AG09309 (cell line): ENCODE measurements at regions not wholly inside any gene's neighbourhood (a gene's known extent, or its start where the extent isn't known, plus 50 kb on each side); places are given as distances from the start of the nearest gene placed in this dataset.

Experiments used
- DNase-seq: peaks from one replicate; pipeline ENCODE4 v3.0.0-alpha.2; 2010; ENCODE audit warnings: low read depth
- H3K4me3 ChIP-seq: 2 replicates; pipeline ENCODE4 v1.5.1; 2011; ENCODE audit warnings: mild to moderate bottlenecking, low read depth, low read length, moderate library complexity; ENCODE audit not compliant: control insufficient read depth
- CTCF ChIP-seq: IDR thresholded peaks from 2 replicates; pipeline ENCODE4 v1.5.1; 2011; ENCODE audit warnings: mild to moderate bottlenecking, low read depth, low read length, inconsistent platforms; ENCODE audit not compliant: insufficient read depth, control insufficient read depth; ENCODE audit errors: missing control alignments

- H3K4me3 ChIP-seq, result no peak overlapping the region
- no peak for TF ChIP-seq CTCF
- DNase-seq, result no peak
Observed at GRCh38 chr16:73432850-73433730, 385.2 kb upstream of the ZFHX3 start.

DNA sequence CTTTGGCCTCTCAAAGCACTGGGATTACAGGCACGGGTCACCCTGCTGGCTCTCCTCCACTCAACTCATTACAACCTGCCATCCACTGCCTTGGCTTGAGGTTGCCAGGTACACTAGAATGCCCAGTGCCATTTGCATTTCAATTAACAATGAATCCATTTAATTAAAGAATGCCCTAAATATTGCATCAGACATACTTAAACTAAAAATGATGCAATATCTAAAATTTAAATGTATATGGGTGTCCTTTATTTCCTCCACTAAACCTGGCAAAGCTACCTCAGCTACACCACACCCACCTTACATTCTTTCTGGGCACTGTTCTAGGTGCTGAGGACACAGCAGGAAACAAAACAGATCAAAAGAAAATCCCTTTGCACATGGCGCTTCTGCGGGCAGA, 382.2 kb upstream of the ZFHX3 start:
- no peak overlapping the region for H3K4me3 ChIP-seq
- no peak for TF ChIP-seq CTCF
- DNase-seq, result no peak

DNA sequence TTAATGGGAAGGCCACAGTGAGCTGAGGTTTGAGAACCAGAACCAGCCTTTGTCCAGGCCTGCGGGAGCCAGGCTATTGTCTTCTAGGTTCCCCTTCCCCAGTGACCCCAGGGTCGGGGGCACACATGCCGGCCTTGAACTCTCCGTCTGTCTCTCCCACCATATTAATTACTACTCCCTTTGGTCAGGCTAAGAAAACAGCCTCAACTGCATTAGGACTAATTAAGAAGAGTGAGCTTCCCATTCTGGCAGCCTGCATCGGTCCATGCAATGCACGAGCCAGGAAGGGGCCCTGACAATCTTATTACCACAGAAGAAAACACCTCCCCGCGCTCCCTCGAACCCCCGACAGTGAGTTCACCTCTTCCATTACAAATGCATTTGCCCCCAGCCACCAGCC, 380.2 kb upstream of the ZFHX3 start:
- DNase-seq, result no peak
- no peak overlapping the region for H3K4me3 ChIP-seq
- TF ChIP-seq CTCF, result no peak

DNA sequence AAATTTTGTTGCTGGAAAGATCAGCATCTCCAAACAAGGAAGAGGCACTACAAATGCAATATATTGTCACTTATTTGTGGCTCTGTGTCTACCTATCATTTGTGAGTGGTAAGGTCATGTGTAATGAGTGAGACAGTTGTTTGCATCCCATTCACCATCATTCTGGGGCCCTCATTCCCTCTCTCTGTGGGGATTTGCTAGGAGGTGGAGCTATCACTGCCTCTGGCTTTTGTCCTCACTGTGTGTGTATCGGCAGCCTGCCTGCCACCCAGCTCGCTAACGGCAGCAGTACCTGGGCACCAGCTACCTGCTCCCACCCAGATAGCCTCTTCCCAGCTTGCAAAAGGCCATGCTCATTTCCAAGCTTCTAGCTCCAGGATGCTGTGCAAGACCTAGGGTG, 379.2 kb upstream of the ZFHX3 start:
- no peak for DNase-seq
- no peak for TF ChIP-seq CTCF
- H3K4me3 ChIP-seq, result no peak overlapping the region

- H3K4me3 ChIP-seq, result no peak overlapping the region
- no peak for TF ChIP-seq CTCF
- DNase-seq, result peak; percentile 25
Observed at GRCh38 chr16:73426433-73427160, 378.7 kb upstream of the ZFHX3 start.

GRCh38 chr16:73420676-73421075, 372.7 kb upstream of the ZFHX3 start:
- H3K4me3 ChIP-seq, result no peak overlapping the region
- no peak for DNase-seq
- no peak for TF ChIP-seq CTCF
